Hematopoietic multipotent progenitor cell treated with erythropoietin and hydrocortisone succinate and interleukin-3 and kit ligand, for 4 days (in vitro differentiated cells): ENCODE measurements at regions not wholly inside any gene's neighbourhood (a gene's known extent, or its start where the extent isn't known, plus 50 kb on each side); places are given as distances from the start of the nearest gene placed in this dataset.

Experiments
- DNase-seq: peaks from one replicate; pipeline ENCODE4 v3.0.0-alpha.2; 2015

DNA sequence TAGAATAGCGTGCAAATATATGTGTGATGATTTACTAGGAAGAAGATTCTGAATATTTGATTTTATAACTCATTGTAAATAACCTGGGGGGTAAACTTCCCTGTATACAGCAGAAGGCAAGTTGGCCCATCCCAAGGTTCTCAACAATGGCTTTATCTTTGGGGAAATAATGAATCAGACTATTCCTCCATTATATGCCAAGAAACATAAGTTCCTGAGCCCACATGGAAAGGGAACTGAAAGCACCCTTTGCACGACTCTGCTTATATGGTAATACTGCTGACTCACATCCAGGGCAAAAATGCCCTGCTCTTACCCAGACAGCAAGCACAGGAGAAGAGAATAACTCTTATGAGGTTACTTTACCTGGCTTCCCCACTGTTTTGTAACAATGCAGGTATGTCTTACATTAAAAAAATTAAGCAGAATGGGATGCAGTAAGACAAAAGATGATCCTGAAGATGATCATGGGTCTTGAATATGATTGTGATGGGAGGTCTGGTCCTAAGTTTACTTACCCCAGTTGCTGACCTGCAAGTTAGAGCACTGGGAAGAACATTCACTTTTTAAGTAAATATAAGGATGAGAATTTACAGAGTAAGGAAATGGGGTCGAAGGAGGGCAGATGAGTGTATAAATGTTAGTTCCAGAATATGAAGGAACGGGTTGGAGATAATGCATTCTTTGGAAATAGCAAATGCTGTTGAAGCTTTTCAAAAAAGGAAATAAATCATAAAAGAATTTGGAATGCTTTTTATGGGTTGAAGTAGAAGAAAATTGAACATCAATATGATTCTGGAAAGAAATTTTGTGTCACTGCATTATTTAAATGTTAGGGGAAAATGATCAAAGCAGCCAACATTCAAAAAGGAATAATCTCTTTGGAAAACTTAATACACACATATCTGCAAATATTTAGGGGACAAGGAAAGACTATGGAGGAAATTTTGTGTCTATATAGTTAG lies 428.4 kb upstream of the MPDZ start:
- DNase-seq, result no peak

DNA sequence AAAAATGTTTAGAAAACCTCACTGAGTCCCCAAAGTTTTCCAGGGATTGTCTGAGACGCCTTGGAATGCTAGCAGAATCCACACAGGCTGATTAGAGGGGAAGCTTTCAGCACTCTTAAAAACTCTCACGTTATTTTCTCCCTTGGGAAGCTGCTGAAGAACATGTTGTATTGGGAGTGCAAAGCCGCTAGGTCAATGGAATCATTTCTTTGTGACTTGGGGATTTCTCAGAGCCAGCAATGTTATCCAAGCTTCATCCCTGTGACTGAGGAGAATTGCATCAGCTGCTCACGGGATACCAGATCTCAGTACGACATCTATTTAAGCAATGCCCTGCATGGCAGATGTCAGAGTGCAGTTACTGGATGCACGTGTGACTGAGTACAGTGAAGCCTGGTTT lies 426.4 kb upstream of the MPDZ start:
- no peak for DNase-seq

GRCh38 chr9:13705373-13705772 lies 425.9 kb upstream of the MPDZ start:
- DNase-seq, result no peak

DNA sequence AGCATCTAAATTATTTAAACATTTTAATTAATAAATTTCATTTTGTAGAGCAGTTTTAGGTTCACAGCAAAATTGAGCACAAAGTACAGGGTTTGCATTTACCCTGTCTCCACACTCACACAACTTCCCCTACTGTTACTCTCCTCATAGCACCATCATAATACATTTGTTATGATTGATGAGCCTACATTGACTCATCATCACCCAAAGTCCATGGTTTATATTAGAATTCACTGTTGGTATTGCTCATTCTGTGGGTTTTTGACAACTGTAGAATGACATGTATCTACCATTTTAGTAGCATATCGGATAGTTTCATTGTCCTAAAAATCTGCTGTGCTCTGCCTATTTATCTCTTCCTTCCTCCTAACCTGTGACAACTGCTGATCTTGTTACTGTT lies 411.1 kb upstream of the MPDZ start:
- DNase-seq, result no peak

DNA sequence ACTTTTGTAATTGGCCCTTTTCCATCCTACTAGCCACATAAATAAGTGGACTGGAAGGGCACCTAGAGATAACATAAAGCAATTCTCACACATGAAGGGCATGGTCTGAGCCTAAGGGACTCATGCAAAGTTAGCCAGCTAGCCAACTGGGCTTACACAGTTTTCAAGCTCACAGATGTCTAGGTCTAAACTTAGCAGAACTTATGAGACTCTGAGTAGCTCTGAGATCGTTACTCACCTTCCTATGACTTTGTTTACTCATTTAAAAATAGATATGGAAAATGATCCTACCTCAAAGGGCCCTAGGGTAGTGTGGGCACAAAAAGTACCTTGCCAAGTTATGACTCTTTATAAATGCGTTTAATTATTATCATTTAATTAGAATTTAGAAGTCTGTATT lies 410.4 kb upstream of the MPDZ start:
- no peak for DNase-seq

- DNase-seq, result no peak
These were observed 409.6 kb upstream of the MPDZ start for GRCh38 chr9:13688990-13689600.

DNA sequence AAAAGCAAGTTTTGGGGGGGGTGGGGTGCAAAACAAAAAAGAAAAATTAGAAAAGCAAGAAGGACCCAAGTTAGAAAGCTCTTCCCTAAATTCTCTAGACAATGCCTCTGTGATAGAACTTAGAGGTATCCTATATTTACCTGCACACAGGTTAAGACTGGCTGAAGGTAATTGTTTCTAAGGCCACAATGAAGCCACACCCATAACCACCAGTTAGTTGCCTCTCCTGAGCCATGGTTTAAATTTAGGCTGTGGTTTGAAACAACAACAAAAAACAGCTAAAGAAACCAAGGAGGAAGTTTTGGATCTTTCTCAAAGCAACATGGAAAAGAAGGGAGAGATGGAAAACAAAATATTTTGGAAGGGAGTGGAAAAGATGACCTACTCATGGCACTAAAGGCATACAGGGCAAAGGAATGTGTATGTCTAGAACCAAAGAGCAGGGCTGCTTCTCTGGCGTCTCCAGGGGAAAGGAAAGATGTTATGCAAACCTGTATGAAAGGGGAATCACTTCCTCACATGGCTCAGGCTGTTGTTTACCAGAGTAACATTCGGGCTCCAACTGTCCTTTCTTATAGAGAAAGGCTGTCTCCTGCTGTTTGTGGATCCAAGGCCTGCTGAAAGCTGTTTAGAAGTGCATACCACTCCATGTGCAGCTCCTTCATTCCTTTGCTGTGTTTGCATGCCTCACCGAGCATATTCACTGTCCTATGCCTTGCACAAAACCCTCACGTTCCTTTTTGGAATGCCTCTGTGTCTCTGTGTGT lies 408.9 kb upstream of the MPDZ start:
- DNase-seq, result no peak

DNA sequence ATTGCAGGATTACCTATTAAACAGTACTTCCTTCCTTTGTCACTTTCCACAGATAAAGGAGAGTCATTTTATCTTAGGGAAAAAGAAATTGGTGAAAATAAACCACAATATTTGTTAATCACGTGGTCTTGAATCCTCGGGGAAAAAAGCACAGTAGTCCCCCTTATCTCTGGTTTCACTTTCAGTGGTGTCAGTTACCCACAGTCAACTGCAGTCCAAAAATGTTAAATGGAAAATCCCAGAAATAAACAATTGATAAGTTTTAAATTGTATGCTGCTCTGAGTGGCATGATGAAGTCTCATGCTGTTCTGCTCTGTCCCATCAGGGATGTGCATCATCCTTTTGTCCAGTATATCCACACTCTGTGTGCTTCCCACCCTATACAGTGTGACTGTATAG lies 405.2 kb upstream of the MPDZ start:
- DNase-seq, result no peak

DNA sequence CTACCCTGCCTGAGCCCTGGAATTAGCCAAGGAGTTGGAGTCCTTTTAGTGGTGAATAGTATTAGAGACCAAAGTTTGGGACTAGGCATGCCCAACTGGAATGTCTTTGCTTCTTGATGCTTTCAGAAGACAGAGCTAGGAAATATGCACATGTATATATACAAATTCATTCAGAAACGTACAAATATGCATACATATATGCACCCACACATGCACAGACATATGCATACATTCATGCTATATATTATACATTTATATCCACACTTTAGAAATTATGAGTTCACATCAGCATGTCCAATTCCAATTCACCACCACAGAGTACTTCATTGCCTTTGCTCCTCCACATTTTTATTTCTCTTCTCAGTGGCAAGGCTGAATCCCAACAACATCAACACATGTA lies 398.3 kb upstream of the MPDZ start:
- DNase-seq, result no peak

GRCh38 chr9:13675638-13676000 lies 396.1 kb upstream of the MPDZ start:
- DNase-seq, result no peak

- DNase-seq, result no peak
These were observed 395.6 kb upstream of the MPDZ start for GRCh38 chr9:13674926-13675637.

GRCh38 chr9:13673348-13673747 lies 393.9 kb upstream of the MPDZ start:
- no peak for DNase-seq

DNA sequence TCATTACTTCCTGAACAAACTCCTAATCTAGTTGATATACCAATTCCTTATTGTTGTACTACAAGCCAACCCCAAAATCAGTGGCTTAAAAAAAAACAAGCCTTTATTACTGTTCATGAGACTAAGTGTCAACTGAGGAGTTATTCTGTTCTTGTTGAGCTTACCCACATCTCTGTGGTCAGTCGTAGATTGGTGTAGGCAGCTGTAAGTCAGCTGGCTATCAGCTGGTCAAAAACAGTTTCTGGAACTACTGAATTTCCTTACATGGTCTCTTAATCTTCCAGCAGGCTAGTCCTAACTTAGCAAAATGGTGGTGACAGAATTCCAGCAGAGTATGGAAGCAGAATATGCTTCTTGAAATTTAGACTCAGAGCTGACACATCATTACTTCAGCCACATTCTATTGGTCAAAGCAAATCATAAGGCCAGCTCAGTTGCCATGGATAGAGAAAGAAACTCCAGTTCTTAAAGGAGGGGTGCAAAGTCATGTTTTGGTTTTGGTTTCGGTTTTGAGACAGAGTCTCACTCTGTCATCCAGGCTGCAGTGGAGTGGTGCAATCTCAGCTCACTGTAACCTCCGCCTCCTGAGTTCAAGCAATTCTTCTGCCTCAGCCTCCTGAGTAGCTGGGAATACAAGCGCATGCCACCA lies 386.1 kb upstream of the MPDZ start:
- DNase-seq, result no peak

DNA sequence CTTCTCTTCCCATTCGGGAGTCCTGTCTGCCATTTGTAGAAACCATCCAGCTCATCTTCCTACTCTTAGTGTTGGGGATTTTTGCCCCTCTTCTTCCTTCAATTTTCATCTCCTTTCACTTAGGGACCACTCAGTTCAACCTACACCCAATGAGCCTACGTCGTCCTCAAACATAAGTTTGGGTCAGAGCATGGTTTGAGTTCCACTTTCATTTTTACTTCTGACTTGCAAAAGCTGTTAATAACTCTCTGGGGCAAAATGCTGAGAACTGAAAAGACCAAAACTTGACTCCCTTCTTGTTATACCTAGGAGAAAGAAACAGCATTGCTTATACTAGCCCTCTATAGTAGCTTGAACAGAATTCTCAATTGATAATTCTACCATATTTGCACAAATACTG lies 381.5 kb upstream of the MPDZ start:
- no peak for DNase-seq

DNA sequence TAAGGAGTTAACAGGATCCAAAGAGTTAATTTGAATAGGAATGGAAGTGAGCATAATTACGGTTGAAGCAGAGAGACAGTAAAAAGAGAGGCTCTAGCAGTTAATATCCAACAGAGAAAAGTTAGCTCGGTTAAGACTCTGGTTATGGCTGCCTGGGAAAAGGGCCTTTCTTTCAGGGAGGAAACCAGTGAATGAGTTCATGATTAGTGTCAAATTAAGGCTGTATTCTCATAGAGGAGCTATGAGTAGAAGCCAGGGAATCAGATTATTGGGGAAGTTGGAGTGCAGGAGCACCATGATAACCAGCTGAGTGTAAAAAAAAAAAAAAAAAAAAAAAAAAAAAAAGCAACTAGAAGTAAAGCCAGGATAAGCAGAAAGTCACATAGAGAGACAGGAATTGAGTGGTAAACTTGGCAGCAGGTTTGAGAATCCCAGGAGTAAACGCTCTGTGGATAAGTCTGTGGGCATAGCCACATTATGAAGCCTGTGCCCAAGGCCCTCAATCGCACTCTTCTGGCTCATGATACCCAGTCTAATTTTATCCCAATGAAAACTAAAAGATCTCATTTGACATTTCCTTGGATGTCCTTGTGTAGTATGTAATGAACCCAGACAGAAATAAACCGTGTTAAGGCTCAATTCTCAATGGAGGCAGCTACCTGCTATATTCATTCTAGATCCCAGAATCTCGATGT lies 372.6 kb upstream of the MPDZ start:
- no peak for DNase-seq

GRCh38 chr9:13651526-13651925 lies 372.0 kb upstream of the MPDZ start:
- DNase-seq, result no peak

DNA sequence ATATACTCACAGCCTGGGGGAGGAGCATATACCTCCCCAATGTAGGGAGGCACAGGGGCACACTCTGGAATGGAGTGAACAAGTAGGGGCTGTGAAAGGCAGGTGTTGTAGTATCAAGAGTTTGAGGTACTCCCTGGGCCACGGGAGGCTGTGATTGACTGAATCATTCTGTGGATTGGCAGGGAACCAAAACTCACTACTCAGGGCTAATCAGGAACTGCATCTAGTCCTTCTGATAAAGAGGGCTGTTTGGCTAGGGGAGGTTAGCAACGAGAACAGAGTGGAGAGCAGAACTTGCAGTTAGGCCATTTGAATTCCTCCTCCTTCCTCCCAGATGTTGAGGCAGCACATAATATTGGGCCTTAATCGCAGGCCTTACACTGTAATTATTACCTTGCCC lies 369.2 kb upstream of the MPDZ start:
- DNase-seq, result no peak

DNA sequence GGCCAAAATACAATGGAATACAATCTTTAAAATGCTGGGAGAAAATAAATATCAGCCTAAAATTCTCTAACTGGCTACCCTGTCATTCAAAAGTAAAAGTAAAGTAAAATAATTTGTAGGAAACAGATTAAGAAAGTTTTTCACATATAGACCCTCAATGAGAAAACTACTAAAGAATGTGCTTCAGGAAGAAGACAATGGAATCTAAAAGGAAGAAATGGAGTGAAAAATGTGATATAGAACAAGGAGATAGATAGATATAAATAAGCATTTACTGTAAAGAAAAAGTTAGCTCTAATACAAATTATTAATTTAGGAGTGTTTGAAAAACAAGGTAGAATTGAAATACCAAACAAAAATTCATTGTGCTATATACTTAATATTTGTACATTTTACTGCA lies 368.6 kb upstream of the MPDZ start:
- no peak for DNase-seq

GRCh38 chr9:13646500-13647021 lies 367.1 kb upstream of the MPDZ start:
- no peak for DNase-seq

- DNase-seq, result no peak
These were observed 366.1 kb upstream of the MPDZ start for GRCh38 chr9:13645557-13645956.

DNA sequence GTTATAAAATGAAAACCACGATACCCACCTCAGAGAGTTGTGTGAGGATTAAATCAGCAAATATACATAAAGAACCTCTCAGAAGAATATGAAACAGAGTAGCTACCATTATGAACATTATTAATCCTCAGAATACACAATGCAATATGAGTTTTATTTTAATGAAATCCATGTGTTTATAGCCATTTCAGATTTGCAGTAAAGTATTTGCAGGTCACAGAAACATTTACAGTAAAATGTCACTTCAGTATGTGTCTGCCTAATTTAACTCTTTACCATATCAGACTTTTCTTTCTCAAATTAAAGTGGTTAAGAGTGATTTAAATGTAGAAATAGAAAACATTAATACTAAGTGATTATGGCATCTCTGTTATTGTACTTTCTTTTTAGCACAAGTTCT lies 365.2 kb upstream of the MPDZ start:
- no peak for DNase-seq

DNA sequence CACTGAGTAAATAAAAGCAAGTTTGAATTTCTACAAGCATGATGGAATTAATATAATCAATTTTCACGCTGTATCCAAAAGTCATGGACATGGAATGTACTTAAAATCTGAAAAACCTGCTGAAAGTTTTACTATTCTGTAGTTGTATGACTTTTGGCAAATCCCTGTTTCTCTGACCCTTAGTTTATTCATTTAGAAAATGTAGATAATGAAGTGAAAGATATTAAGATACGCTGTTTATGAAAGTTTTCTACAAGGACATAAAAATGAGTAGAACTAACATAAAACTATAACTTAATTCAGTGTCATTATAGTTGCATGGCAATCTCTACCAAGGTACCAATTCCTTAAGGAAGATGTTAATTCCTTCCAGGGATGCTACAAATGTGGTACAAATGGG lies 363.2 kb upstream of the MPDZ start:
- DNase-seq, result no peak
